Dendritic cell treated with granulocyte-macrophage colony-stimulating factor and Interleukin-4, amounts not matched to agents 40 ng/mL and 50 ng/mL, for 4 days (primary cell): ENCODE measurements at regions not wholly inside any gene's neighbourhood (a gene's known extent, or its start where the extent isn't known, plus 50 kb on each side); places are given as distances from the start of the nearest gene placed in this dataset.
A peak's percentile ranks its signal among the peaks of the same experiment; 100 is the strongest.

Experiments used
- H3K27ac Mint-ChIP-seq: one replicate; pipeline ENCODE4 v1.8.0; 2022; ENCODE audit warnings: mild to moderate bottlenecking, mixed read lengths
- H3K27me3 Mint-ChIP-seq: one replicate; pipeline ENCODE4 v1.8.0; 2022; ENCODE audit warnings: mild to moderate bottlenecking, mixed read lengths
- H3K36me3 Mint-ChIP-seq: one replicate; pipeline ENCODE4 v1.8.0; 2022; ENCODE audit warnings: low read depth, mixed read lengths
- H3K4me1 Mint-ChIP-seq: one replicate; pipeline ENCODE4 v1.8.0; 2022; ENCODE audit warnings: low read depth, mixed read lengths
- H3K4me3 Mint-ChIP-seq: one replicate; pipeline ENCODE4 v1.8.0; 2022; ENCODE audit warnings: mild to moderate bottlenecking, moderate library complexity, mixed read lengths
- H3K9me3 Mint-ChIP-seq: one replicate; pipeline ENCODE4 v1.8.0; 2022; ENCODE audit warnings: mixed read lengths
- intact Hi-C: fragments of 100-400 bp; cut with micrococcal nuclease; formaldehyde crosslinking; loops from one replicate; pipeline ENCODE4 v1.15.0; 2022

GRCh38 chr6:134604014-134604676, 286.2 kb upstream of the SGK1 start:
- peaks cover 22% of the 10 kb centered on the region for H3K9me3 Mint-ChIP-seq

GRCh38 chr6:134603561-134603960, 285.6 kb upstream of the SGK1 start:
- H3K36me3 Mint-ChIP-seq, result no peaks in the 10 kb centered on the region
- peaks cover 1% of the 10 kb centered on the region for H3K27me3 Mint-ChIP-seq
- H3K27ac Mint-ChIP-seq, result no peak overlapping the region
- H3K4me3 Mint-ChIP-seq, result no peak overlapping the region
- peaks cover 22% of the 10 kb centered on the region for H3K9me3 Mint-ChIP-seq
- H3K4me1 Mint-ChIP-seq, result no peaks in the 10 kb centered on the region
- intact Hi-C loops, result no loop called here

More at GRCh38 chr6:134604014-134604676, 286.2 kb upstream of the SGK1 start:
- intact Hi-C loops, result no loop called here
- H3K27ac Mint-ChIP-seq, result no peak overlapping the region
- no peaks in the 10 kb centered on the region for H3K27me3 Mint-ChIP-seq
- no peak overlapping the region for H3K4me3 Mint-ChIP-seq
- no peaks in the 10 kb centered on the region for H3K4me1 Mint-ChIP-seq
- H3K36me3 Mint-ChIP-seq, result no peaks in the 10 kb centered on the region

GRCh38 chr6:134602123-134602522, 284.2 kb upstream of the SGK1 start:
- H3K9me3 Mint-ChIP-seq, result peaks cover 22% of the 10 kb centered on the region
- H3K36me3 Mint-ChIP-seq, result no peaks in the 10 kb centered on the region
- no peak overlapping the region for H3K27ac Mint-ChIP-seq
- no peak overlapping the region for H3K4me3 Mint-ChIP-seq
- H3K27me3 Mint-ChIP-seq, result peaks cover 1% of the 10 kb centered on the region
- no peaks in the 10 kb centered on the region for H3K4me1 Mint-ChIP-seq
- intact Hi-C loops, result no loop called here

- Mint-ChIP-seq H3K4me1 (no peaks in the 10 kb centered on the region), H3K9me3 (peaks cover 22% of the 10 kb centered on the region), H3K36me3 (no peaks in the 10 kb centered on the region), H3K4me3 (no peak overlapping the region), H3K27ac (no peak overlapping the region), H3K27me3 (peaks cover 1% of the 10 kb centered on the region)
- intact Hi-C loops, result no loop called here
Measured at GRCh38 chr6:134600671-134601070, 282.8 kb upstream of the SGK1 start.

- peaks cover 22% of the 10 kb centered on the region for H3K9me3 Mint-ChIP-seq
- intact Hi-C loops, result no loop called here
- H3K27me3 Mint-ChIP-seq, result peaks cover 1% of the 10 kb centered on the region
- H3K27ac Mint-ChIP-seq, result no peak overlapping the region
- peaks cover under 1% of the 10 kb centered on the region for H3K4me1 Mint-ChIP-seq
- no peak overlapping the region for H3K4me3 Mint-ChIP-seq
- no peaks in the 10 kb centered on the region for H3K36me3 Mint-ChIP-seq
Measured at GRCh38 chr6:134599079-134599478, 281.2 kb upstream of the SGK1 start.

- Mint-ChIP-seq H3K36me3 (no peaks in the 10 kb centered on the region), H3K9me3 (peaks cover 10% of the 10 kb centered on the region), H3K27ac (no peak overlapping the region), H3K4me3 (no peak overlapping the region), H3K27me3 (peaks cover 1% of the 10 kb centered on the region), H3K4me1 (peaks cover 8% of the 10 kb centered on the region)
- intact Hi-C loops, result no loop called here
Measured at GRCh38 chr6:134596191-134596590, 278.3 kb upstream of the SGK1 start.

GRCh38 chr6:134594881-134595280, 277.0 kb upstream of the SGK1 start:
- peaks cover 8% of the 10 kb centered on the region for H3K4me1 Mint-ChIP-seq
- H3K9me3 Mint-ChIP-seq, result no peaks in the 10 kb centered on the region
- H3K4me3 Mint-ChIP-seq, result no peak overlapping the region
- peaks cover 1% of the 10 kb centered on the region for H3K27me3 Mint-ChIP-seq
- intact Hi-C loops, result no loop called here
- H3K27ac Mint-ChIP-seq, result peak overlapping the region; percentile 29
- no peaks in the 10 kb centered on the region for H3K36me3 Mint-ChIP-seq

GRCh38 chr6:134593887-134594286, 276.0 kb upstream of the SGK1 start:
- Mint-ChIP-seq H3K4me1 (peaks cover 8% of the 10 kb centered on the region), H3K36me3 (no peaks in the 10 kb centered on the region), H3K27ac (no peak overlapping the region), H3K4me3 (no peak overlapping the region), H3K9me3 (no peaks in the 10 kb centered on the region), H3K27me3 (no peaks in the 10 kb centered on the region)
- intact Hi-C loops, result no loop called here

GRCh38 chr6:134593442-134593841, 275.5 kb upstream of the SGK1 start:
- H3K27me3 Mint-ChIP-seq, result no peaks in the 10 kb centered on the region
- H3K4me3 Mint-ChIP-seq, result no peak overlapping the region
- H3K9me3 Mint-ChIP-seq, result no peaks in the 10 kb centered on the region
- no peak overlapping the region for H3K27ac Mint-ChIP-seq
- no peaks in the 10 kb centered on the region for H3K36me3 Mint-ChIP-seq
- intact Hi-C loops, result no loop called here
- peaks cover 8% of the 10 kb centered on the region for H3K4me1 Mint-ChIP-seq

- Mint-ChIP-seq H3K27ac (no peak overlapping the region), H3K27me3 (no peaks in the 10 kb centered on the region), H3K9me3 (no peaks in the 10 kb centered on the region), H3K36me3 (no peaks in the 10 kb centered on the region), H3K4me3 (no peak overlapping the region), H3K4me1 (peaks cover 8% of the 10 kb centered on the region)
- intact Hi-C loops, result no loop called here
Measured at GRCh38 chr6:134593024-134593423, 275.1 kb upstream of the SGK1 start.

- Mint-ChIP-seq H3K27ac (no peak overlapping the region), H3K27me3 (peaks cover 1% of the 10 kb centered on the region), H3K9me3 (no peaks in the 10 kb centered on the region), H3K36me3 (no peaks in the 10 kb centered on the region), H3K4me1 (peaks cover 8% of the 10 kb centered on the region), H3K4me3 (no peak overlapping the region)
- intact Hi-C loops, result no loop called here
Measured at GRCh38 chr6:134590449-134590848, 272.5 kb upstream of the SGK1 start.

- H3K4me3 Mint-ChIP-seq, result no peak overlapping the region
- H3K9me3 Mint-ChIP-seq, result no peaks in the 10 kb centered on the region
- intact Hi-C loops, result no loop called here
- H3K4me1 Mint-ChIP-seq, result peaks cover 8% of the 10 kb centered on the region
- H3K27ac Mint-ChIP-seq, result no peak overlapping the region
- H3K36me3 Mint-ChIP-seq, result no peaks in the 10 kb centered on the region
- H3K27me3 Mint-ChIP-seq, result peaks cover 1% of the 10 kb centered on the region
Measured at GRCh38 chr6:134590004-134590403, 272.1 kb upstream of the SGK1 start.

GRCh38 chr6:134589512-134589911, 271.6 kb upstream of the SGK1 start:
- H3K27me3 Mint-ChIP-seq, result peaks cover 1% of the 10 kb centered on the region
- no peaks in the 10 kb centered on the region for H3K9me3 Mint-ChIP-seq
- H3K36me3 Mint-ChIP-seq, result no peaks in the 10 kb centered on the region
- H3K27ac Mint-ChIP-seq, result no peak overlapping the region
- no peak overlapping the region for H3K4me3 Mint-ChIP-seq
- peaks cover 8% of the 10 kb centered on the region for H3K4me1 Mint-ChIP-seq
- intact Hi-C loops, result no loop called here

GRCh38 chr6:134588267-134588666, 270.4 kb upstream of the SGK1 start:
- Mint-ChIP-seq H3K36me3 (no peaks in the 10 kb centered on the region), H3K4me3 (no peak overlapping the region), H3K9me3 (no peaks in the 10 kb centered on the region), H3K27me3 (peaks cover 1% of the 10 kb centered on the region), H3K4me1 (no peaks in the 10 kb centered on the region), H3K27ac (no peak overlapping the region)
- intact Hi-C loops, result no loop called here

- no peaks in the 10 kb centered on the region for H3K36me3 Mint-ChIP-seq
- intact Hi-C loops, result no loop called here
- no peaks in the 10 kb centered on the region for H3K4me1 Mint-ChIP-seq
- no peaks in the 10 kb centered on the region for H3K9me3 Mint-ChIP-seq
- no peak overlapping the region for H3K4me3 Mint-ChIP-seq
- no peak overlapping the region for H3K27ac Mint-ChIP-seq
- H3K27me3 Mint-ChIP-seq, result peaks cover 3% of the 10 kb centered on the region
Measured at GRCh38 chr6:134585517-134585873, 267.6 kb upstream of the SGK1 start.
